ENCODE measurements at regions not wholly inside any gene's neighbourhood (a gene's known extent, or its start where the extent isn't known, plus 50 kb on each side); places are given as distances from the start of the nearest gene placed in this dataset.

DNA sequence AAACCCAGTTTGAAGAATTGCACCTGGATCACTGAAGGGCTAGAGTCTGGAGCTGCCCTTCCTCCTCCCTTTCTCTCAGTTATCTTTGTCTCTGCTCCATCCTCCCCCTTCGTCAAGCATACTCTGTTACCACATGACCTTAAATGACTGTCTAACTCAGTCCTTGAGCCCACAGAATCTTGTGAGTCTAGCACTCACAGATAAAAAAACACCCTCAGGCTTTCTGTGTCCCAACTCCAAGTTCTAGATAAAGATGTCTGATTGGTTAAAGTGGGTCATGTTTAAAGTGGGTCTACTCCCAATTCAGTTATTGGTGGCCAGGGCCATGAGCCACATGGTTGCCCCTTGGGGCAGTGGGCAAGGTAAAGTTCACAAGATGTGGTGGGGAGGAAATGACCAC, 53.5 kb upstream of the CYP1B1 start:
- Histone ChIP-seq H3K9me3 (ENCODE audit: control insufficient read depth, low read depth, low read length) (peaks cover 10% of the 10 kb centered on the region), H2BK15ac (ENCODE audit: low read depth, low read length) (no peak overlapping the region), H3T11ph (ENCODE audit: low read length) (no peak overlapping the region), H3K79me2 (ENCODE audit: insufficient read depth, low read length) (no peaks in the 10 kb centered on the region), H2AK5ac (ENCODE audit: insufficient read length, low read length) (no peak overlapping the region), H3K18ac (ENCODE audit: insufficient read length, low read depth, low read length) (no peak overlapping the region), H3K9ac (ENCODE audit: extremely low read depth, insufficient read length, low read length) (no peak overlapping the region), H3K4me2 (ENCODE audit: insufficient read depth, insufficient read length, low read length) (no peak overlapping the region), H4K91ac (ENCODE audit: insufficient read length, low read depth, low read length) (no peak overlapping the region), H3K79me1 (ENCODE audit: insufficient read depth, low read depth, low read length, poor library complexity, severe bottlenecking) (no peaks in the 10 kb centered on the region), H4K20me1 (ENCODE audit: control insufficient read depth, insufficient read depth, insufficient read length) (no peaks in the 10 kb centered on the region), H2BK12ac (ENCODE audit: insufficient read length, low read depth, low read length) (no peak overlapping the region), H3K23ac (ENCODE audit: insufficient read length, low read depth, low read length) (no peak overlapping the region), H3K23me2 (ENCODE audit: insufficient read length, low read depth, low read length, poor library complexity, severe bottlenecking) (no peaks in the 10 kb centered on the region), H3K14ac (ENCODE audit: insufficient read depth, low read length) (no peak overlapping the region), H3K27me3 (ENCODE audit: insufficient read depth, low read length) (no peaks in the 10 kb centered on the region), H3K4me1 (ENCODE audit: insufficient read depth, low read length) (no peaks in the 10 kb centered on the region), H2BK5ac (ENCODE audit: insufficient read length, low read length) (no peak overlapping the region), H2AFZ (ENCODE audit: low read length) (no peak overlapping the region), H3K4ac (ENCODE audit: low read depth, low read length) (no peak overlapping the region), H3K56ac (ENCODE audit: insufficient read length, low read depth, low read length) (no peak overlapping the region), H3K27ac (ENCODE audit: insufficient read length, low read depth, low read length) (no peak overlapping the region), H4K5ac (ENCODE audit: insufficient read length, low read depth, low read length) (no peak overlapping the region), H4K8ac (replicated peaks; ENCODE audit: insufficient read length, low read depth, low read length) (no peak overlapping the region), H2BK20ac (ENCODE audit: low read depth, low read length, poor library complexity, severe bottlenecking) (no peak overlapping the region), H2BK120ac (ENCODE audit: low read depth, low read length, poor library complexity, severe bottlenecking) (no peak overlapping the region)
- TF ChIP-seq, protein P1, sequence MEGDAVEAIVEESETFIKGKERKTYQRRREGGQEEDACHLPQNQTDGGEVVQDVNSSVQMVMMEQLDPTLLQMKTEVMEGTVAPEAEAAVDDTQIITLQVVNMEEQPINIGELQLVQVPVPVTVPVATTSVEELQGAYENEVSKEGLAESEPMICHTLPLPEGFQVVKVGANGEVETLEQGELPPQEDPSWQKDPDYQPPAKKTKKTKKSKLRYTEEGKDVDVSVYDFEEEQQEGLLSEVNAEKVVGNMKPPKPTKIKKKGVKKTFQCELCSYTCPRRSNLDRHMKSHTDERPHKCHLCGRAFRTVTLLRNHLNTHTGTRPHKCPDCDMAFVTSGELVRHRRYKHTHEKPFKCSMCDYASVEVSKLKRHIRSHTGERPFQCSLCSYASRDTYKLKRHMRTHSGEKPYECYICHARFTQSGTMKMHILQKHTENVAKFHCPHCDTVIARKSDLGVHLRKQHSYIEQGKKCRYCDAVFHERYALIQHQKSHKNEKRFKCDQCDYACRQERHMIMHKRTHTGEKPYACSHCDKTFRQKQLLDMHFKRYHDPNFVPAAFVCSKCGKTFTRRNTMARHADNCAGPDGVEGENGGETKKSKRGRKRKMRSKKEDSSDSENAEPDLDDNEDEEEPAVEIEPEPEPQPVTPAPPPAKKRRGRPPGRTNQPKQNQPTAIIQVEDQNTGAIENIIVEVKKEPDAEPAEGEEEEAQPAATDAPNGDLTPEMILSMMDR (conservative IDR thresholded peaks at IDR 0.05) = no peak
- Mint-ChIP-seq H3K27me3 (ENCODE audit: low read depth) (peaks cover 3% of the 10 kb centered on the region), H3K36me3 (ENCODE audit: insufficient read depth in 1 of 3, low read depth in 3 of 3) (peaks cover 19 to 26% (median 22%) of the 10 kb centered on the region in 3 experiments), H3K4me3 (no peak overlapping the region), H3K9me3 (peaks cover 31 to 32% of the 10 kb centered on the region in 2 experiments), H3K4me1 (no peaks in the 10 kb centered on the region), H3K27ac (no peak overlapping the region)
- WGBS (ENCODE audit: extremely low coverage, insufficient read length, low lambda C conversion rate) = no CpG with 5 or more reads among the region's 1 CpG
- DNase-seq = no peak
